K562 (cell line): ENCODE measurements at regions not wholly inside any gene's neighbourhood (a gene's known extent, or its start where the extent isn't known, plus 50 kb on each side); places are given as distances from the start of the nearest gene placed in this dataset.

ENCODE experiments used
- CEBPB ChIP-seq: fragments of 450-650 bp; IDR thresholded peaks from 2 replicates; pipeline ENCODE4 v1.6.1; 2016; ENCODE audit warnings: missing genetic modification characterization, missing compliant biosample characterization
- FOXJ2 ChIP-seq: fragments of 200-800 bp; sonication (Bioruptor generic); IDR thresholded peaks from 2 replicates; pipeline ENCODE4 v1.6.1; 2016; ENCODE audit warnings: missing genetic modification characterization, missing compliant biosample characterization
- POLR2A ChIP-seq: fragments of 450-650 bp; conservative IDR thresholded peaks from 2 replicates; pipeline ENCODE4 v1.6.1; 2016
- POLR2AphosphoS5 ChIP-seq: IDR thresholded peaks from 2 replicates; pipeline ENCODE4 v1.6.1; 2011; ENCODE audit warnings: mild to moderate bottlenecking, low read depth, low read length, moderate library complexity; ENCODE audit not compliant: control insufficient read depth, insufficient read depth
- TEAD4 ChIP-seq, 2 experiments: sonication (generic) in 1 of 2; formaldehyde crosslinking in 1 of 2; IDR thresholded peaks; 2 replicates each; pipeline versions ENCODE4 v1.6.1 to v1.8.0; 2012 to 2022; ENCODE audit warnings: borderline replicate concordance in 1 of 2, inconsistent platforms in 1 of 2, low read length in 1 of 2, mild to moderate bottlenecking in 1 of 2, missing genetic modification reagents in 1 of 2
- TF ChIP-seq, protein P1 (sequence below): fragments of 250-450 bp; sonication (Bioruptor Pico); IDR thresholded peaks from 2 replicates; pipeline ENCODE4 v1.5.0; 2022; ENCODE audit warnings: mild to moderate bottlenecking
- TF ChIP-seq, protein P2 (sequence below), 3 experiments: IDR thresholded peaks in 2 of 3; conservative IDR thresholded peaks in 1 of 3; 2 replicates each; pipeline ENCODE4 v1.5.1; 2011 to 2012; ENCODE audit warnings: low read length in 3 of 3, mild to moderate bottlenecking in 3 of 3, control low read depth in 2 of 3, improper control_type of control experiment in 1 of 3, inconsistent platforms in 1 of 3, low read depth in 1 of 3, mixed read lengths in 1 of 3, moderate library complexity in 1 of 3; ENCODE audit not compliant: insufficient read depth in 2 of 3

- TF ChIP-seq CEBPB (tag), result no peak
- TF ChIP-seq, protein P1, sequence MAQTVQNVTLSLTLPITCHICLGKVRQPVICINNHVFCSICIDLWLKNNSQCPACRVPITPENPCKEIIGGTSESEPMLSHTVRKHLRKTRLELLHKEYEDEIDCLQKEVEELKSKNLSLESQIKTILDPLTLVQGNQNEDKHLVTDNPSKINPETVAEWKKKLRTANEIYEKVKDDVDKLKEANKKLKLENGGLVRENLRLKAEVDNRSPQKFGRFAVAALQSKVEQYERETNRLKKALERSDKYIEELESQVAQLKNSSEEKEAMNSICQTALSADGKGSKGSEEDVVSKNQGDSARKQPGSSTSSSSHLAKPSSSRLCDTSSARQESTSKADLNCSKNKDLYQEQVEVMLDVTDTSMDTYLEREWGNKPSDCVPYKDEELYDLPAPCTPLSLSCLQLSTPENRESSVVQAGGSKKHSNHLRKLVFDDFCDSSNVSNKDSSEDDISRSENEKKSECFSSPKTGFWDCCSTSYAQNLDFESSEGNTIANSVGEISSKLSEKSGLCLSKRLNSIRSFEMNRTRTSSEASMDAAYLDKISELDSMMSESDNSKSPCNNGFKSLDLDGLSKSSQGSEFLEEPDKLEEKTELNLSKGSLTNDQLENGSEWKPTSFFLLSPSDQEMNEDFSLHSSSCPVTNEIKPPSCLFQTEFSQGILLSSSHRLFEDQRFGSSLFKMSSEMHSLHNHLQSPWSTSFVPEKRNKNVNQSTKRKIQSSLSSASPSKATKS (CRISPR knock-in tag), result no peak
- TF ChIP-seq, protein P2, sequence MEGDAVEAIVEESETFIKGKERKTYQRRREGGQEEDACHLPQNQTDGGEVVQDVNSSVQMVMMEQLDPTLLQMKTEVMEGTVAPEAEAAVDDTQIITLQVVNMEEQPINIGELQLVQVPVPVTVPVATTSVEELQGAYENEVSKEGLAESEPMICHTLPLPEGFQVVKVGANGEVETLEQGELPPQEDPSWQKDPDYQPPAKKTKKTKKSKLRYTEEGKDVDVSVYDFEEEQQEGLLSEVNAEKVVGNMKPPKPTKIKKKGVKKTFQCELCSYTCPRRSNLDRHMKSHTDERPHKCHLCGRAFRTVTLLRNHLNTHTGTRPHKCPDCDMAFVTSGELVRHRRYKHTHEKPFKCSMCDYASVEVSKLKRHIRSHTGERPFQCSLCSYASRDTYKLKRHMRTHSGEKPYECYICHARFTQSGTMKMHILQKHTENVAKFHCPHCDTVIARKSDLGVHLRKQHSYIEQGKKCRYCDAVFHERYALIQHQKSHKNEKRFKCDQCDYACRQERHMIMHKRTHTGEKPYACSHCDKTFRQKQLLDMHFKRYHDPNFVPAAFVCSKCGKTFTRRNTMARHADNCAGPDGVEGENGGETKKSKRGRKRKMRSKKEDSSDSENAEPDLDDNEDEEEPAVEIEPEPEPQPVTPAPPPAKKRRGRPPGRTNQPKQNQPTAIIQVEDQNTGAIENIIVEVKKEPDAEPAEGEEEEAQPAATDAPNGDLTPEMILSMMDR (IDR thresholded peaks at IDR 0.05 in 2 of 3, conservative IDR thresholded peaks at IDR 0.05 in 1 of 3; ENCODE audit: insufficient read depth in 2 of 3, low read depth in 1 of 3, low read length in 3 of 3), result no peak
- no peak for TF ChIP-seq POLR2AphosphoS5
- TF ChIP-seq FOXJ2 (tag), result no peak
- no peak for TF ChIP-seq POLR2A
- no peak for TF ChIP-seq TEAD4 (IDR thresholded peaks at IDR 0.05; ENCODE audit: low read length)
- TF ChIP-seq TEAD4 (CRISPR knock-in tag; IDR thresholded peaks at IDR 0.05; ENCODE audit: borderline replicate concordance), result no peak
These were observed 382.1 kb downstream of the MN1 start for GRCh38 chr22:27419473-27419872.
